NCI-H2196 treated with DMSO at 0.1 percent for 48 hours (cell line): ENCODE measurements at regions not wholly inside any gene's neighbourhood (a gene's known extent, or its start where the extent isn't known, plus 50 kb on each side); places are given as distances from the start of the nearest gene placed in this dataset.
"Not testable (repeated sequence)": the region's sequence is repeated elsewhere in the genome, so short reads cannot be mapped to it uniquely, and the experiment has no call there.

Source experiments
- DNase-seq: peaks from one replicate; lab custom pipeline; 2025; ENCODE audit not compliant: unreplicated experiment; lab: John Stamatoyannopoulos, UW

- no peak for DNase-seq
Measured at GRCh38 chr3:153369561-153370374, 207.7 kb downstream of the RAP2B start.

GRCh38 chr3:153370680-153371079 lies 208.7 kb downstream of the RAP2B start:
- DNase-seq, result no peak

GRCh38 chr3:153372326-153372725 lies 210.3 kb downstream of the RAP2B start:
- DNase-seq, result no peak

- DNase-seq, result no peak
Measured at GRCh38 chr3:153373606-153374005, 211.6 kb downstream of the RAP2B start.

- DNase-seq, result not testable (repeated sequence)
Measured at GRCh38 chr3:153378366-153378765, 216.3 kb downstream of the RAP2B start.

GRCh38 chr3:153379516-153379915 lies 217.5 kb downstream of the RAP2B start:
- no peak for DNase-seq

GRCh38 chr3:153385343-153385742 lies 223.3 kb downstream of the RAP2B start:
- DNase-seq, result no peak

GRCh38 chr3:153392363-153392762 lies 230.3 kb downstream of the RAP2B start:
- no peak for DNase-seq

DNA sequence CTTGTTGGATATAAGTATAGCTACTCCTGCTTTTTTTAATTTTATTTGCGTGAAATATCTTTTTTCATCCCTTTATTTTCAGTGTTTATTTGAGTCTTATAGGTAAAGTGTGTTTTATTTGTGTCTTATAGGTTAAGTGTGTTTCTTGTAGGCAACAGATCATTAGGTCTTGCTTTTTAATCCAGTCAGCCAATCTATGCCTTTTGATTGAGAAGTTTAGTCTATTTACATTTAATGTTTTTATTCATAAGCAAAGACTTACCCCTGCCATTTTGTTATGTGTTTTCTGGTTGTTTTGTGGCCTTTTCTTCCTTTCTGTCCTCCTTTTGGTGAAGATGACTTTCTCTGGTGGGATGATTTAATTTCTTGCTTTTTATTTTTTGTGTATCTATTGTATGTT lies 232.0 kb downstream of the RAP2B start:
- DNase-seq, result no peak

DNA sequence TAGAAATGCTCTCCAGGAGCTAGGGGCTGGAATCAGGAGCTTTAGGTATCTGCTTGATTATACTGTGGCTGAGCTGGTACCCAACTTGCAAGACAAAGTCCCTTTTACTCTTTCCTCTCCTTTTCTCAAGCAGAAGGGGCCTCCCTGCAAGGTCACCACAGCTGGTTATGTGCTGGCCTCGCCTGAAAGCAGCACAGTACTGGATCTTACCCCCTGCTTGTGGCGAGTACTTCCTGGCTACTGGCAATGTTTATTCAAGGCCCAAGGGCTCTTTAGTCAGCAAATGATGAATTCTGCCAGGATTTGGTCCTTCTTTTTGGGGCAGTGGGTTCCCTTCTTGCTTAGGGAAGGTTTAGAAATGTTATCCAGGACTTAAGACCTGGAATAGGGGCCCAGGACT lies 234.6 kb downstream of the RAP2B start:
- DNase-seq, result no peak

DNA sequence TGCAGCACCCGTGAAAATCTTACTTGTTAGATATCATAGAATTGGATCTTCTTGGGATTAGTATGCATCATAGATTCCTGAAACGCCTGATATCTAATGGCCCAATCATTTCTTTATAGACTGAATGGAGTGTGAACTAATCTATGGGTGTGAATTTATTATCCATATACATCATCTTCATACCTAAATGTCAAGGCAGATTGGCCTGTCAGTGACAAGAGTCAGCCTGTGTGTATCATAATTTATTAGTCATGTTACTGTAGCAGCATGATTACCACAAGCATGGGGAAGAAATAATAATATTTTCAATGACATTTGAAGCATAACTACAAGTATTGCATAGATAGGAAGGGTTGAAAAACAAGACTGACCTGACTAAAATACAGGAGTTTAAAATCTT lies 235.8 kb downstream of the RAP2B start:
- no peak for DNase-seq

DNA sequence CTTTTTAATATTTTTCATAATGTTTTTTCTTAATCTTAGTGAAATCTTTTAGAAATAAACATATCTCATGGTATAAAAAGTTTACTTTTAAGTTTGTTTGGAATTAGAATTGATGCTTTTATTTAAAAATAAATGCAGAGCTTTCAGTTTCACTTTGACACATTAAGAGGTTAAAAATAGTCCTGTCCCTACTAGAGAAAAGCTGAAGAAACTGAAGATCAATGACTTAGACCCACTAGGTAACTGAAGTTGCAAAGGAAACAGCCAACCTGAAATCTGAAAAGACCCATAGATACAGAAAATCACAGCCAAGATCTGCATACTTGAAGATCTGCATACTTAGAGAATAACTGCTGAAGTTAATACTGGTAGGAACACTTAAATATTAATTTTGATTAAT lies 237.6 kb downstream of the RAP2B start:
- DNase-seq, result no peak

DNA sequence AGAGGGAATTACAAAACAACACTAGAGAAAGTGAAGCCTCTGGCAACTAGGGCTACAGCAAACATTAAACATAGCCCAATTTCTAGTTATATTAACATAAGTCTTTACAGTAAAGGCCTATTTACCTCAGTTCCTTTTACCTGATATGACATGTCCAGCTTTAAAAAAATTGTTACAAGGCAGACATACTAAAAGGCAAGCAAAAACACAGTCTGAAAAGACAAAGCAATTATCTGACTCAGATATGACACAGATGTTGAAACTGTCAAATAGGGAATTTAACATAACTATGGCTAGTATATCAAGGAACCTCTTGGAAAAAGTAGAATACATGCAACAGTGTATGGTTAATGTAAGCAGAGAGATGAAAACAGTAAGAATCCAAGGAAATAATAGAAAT lies 238.6 kb downstream of the RAP2B start:
- no peak for DNase-seq

DNA sequence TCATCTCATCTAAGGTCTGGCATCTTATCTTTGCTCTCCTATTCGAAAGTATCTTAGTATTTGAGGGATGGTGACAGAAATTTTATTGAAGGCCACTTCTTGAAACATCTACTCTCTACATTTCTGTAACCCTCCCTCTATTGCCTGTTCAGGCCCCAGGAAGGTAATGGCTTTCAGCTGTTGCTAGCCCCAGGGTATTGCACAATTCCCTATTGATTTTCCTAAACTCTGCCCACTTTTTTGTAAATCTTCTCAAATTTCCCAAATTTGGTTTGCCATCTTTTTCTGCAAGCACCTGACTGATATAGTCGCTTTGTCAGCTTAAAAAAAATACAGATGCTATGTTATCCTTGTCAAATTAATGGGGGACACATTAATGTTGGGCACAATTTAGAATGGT lies 242.1 kb downstream of the RAP2B start:
- DNase-seq, result no peak

DNA sequence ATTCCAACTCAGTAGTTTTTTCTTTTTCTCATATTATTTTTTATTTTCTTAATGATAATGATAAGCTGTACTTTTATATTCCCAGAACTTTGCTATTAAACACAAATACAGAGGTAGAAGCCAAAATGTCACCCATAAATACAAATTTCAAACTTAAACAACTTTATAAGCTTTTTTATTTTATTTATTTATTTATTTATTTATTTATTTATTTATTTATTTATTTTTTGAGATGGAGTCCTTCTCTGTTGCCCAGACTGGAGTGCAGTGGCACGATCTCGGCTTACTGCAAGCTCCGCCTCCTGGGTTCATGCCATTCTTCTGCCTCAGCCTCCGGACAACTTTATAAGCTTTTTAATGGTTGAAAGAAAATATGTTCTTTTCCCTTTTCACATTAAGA lies 243.3 kb downstream of the RAP2B start:
- not testable (repeated sequence) for DNase-seq

- DNase-seq, result no peak
Measured at GRCh38 chr3:153410517-153410916, 248.5 kb downstream of the RAP2B start.

DNA sequence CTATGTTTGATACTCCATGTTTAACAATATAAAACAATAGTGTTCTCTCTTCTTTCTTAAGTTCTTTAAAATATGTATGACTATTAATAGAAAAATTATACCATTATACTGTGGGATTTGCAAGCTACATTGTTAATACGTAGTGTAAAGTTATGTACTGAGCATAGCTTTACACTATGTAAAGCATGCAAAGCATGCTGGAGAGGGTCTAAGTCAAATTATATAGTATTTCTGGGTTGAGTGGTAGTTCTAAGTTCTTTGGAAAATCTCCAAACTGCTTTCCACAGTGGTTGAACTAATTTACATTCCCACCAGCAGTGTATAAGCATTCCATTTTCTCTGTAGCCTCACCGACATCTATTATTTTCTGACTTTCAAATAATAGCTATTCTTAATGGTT lies 253.0 kb downstream of the RAP2B start:
- no peak for DNase-seq

- no peak for DNase-seq
Measured at GRCh38 chr3:153422314-153422713, 260.3 kb downstream of the RAP2B start.

- DNase-seq, result not testable (repeated sequence)
Measured at GRCh38 chr3:153423820-153424219, 261.8 kb downstream of the RAP2B start.

GRCh38 chr3:153426344-153426743 lies 264.3 kb downstream of the RAP2B start:
- no peak for DNase-seq

GRCh38 chr3:153426803-153427202 lies 264.8 kb downstream of the RAP2B start:
- DNase-seq, result no peak

DNA sequence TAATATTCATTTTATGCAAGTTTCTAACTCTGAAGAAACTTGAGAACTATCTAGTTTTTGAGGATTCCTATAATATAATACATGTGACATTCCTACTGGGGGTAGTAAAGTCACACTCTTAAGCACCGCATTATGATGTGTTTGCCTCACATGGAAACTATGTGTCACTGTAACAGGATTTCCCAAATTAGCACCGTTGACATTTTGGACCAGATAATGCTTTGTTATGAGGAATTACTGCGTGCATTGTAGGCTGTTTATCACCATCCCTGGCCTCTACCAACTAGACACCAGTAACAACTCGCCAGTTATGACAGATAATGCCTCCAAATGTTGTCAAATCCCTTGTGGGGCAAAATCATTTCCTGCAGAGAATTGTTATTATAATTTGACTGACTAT lies 267.8 kb downstream of the RAP2B start:
- DNase-seq, result no peak

- no peak for DNase-seq
Measured at GRCh38 chr3:153431076-153431475, 269.1 kb downstream of the RAP2B start.
